ENCODE measurements at regions not wholly inside any gene's neighbourhood (a gene's known extent, or its start where the extent isn't known, plus 50 kb on each side); places are given as distances from the start of the nearest gene placed in this dataset.

GRCh38 chr5:72608297-72608696, 101.1 kb upstream of the ZNF366 start:
- no peaks in the 10 kb centered on the region for H3K4me1 Mint-ChIP-seq (ENCODE audit: low read depth, unreplicated experiment)
- H3K36me3 Mint-ChIP-seq (ENCODE audit: insufficient read depth, unreplicated experiment), result no peaks in the 10 kb centered on the region
- DNase-seq, result no peak
- peaks cover 17% of the 10 kb centered on the region for H3K27me3 Mint-ChIP-seq (ENCODE audit: unreplicated experiment)
- no peak for TF ChIP-seq CTCF (IDR thresholded peaks at IDR 0.05; ENCODE audit: unreplicated experiment)
- H3K9me3 Mint-ChIP-seq (ENCODE audit: low read depth, unreplicated experiment), result no peaks in the 10 kb centered on the region
- no TSS peak for BruUV-seq (replicated peaks)
- H3K4me3 Mint-ChIP-seq (ENCODE audit: low read depth, unreplicated experiment), result no peak overlapping the region
- CTCF ChIA-PET, result no interaction called here
- intact Hi-C loops (cut with micrococcal nuclease; ENCODE audit: unreplicated experiment), result no loop called here
- H3K27ac Mint-ChIP-seq (ENCODE audit: unreplicated experiment), result no peak overlapping the region

GRCh38 chr5:72607381-72607780, 100.2 kb upstream of the ZNF366 start:
- DNase-seq, result no peak
- no peaks in the 10 kb centered on the region for H3K4me1 Mint-ChIP-seq (ENCODE audit: low read depth, unreplicated experiment)
- no peaks in the 10 kb centered on the region for H3K9me3 Mint-ChIP-seq (ENCODE audit: low read depth, unreplicated experiment)
- TF ChIP-seq CTCF (IDR thresholded peaks at IDR 0.05; ENCODE audit: unreplicated experiment), result no peak
- intact Hi-C loops (cut with micrococcal nuclease; ENCODE audit: unreplicated experiment), result no loop called here
- no peak overlapping the region for H3K27ac Mint-ChIP-seq (ENCODE audit: unreplicated experiment)
- no TSS peak for BruUV-seq (replicated peaks)
- H3K4me3 Mint-ChIP-seq (ENCODE audit: low read depth, unreplicated experiment), result no peak overlapping the region
- CTCF ChIA-PET, result no interaction called here
- H3K36me3 Mint-ChIP-seq (ENCODE audit: insufficient read depth, unreplicated experiment), result no peaks in the 10 kb centered on the region
- H3K27me3 Mint-ChIP-seq (ENCODE audit: unreplicated experiment), result peaks cover 17% of the 10 kb centered on the region

GRCh38 chr5:72606525-72606924, 99.3 kb upstream of the ZNF366 start:
- no TSS peak for BruUV-seq (replicated peaks)

GRCh38 chr5:72605632-72606031, 98.4 kb upstream of the ZNF366 start:
- no peak for TF ChIP-seq CTCF (IDR thresholded peaks at IDR 0.05; ENCODE audit: unreplicated experiment)
- Mint-ChIP-seq H3K4me1 (ENCODE audit: low read depth, unreplicated experiment) (no peaks in the 10 kb centered on the region), H3K4me3 (ENCODE audit: low read depth, unreplicated experiment) (no peak overlapping the region), H3K27ac (ENCODE audit: unreplicated experiment) (no peak overlapping the region), H3K27me3 (ENCODE audit: unreplicated experiment) (peaks cover 8% of the 10 kb centered on the region), H3K36me3 (ENCODE audit: insufficient read depth, unreplicated experiment) (no peaks in the 10 kb centered on the region), H3K9me3 (ENCODE audit: low read depth, unreplicated experiment) (no peaks in the 10 kb centered on the region)
- no TSS peak for BruUV-seq (replicated peaks)
- CTCF ChIA-PET, result no interaction called here
- no peak for DNase-seq
- intact Hi-C loops (cut with micrococcal nuclease; ENCODE audit: unreplicated experiment), result no loop called here

More at GRCh38 chr5:72606525-72606924, 99.3 kb upstream of the ZNF366 start:
- CTCF ChIA-PET, result no interaction called here
- no peak for TF ChIP-seq CTCF (IDR thresholded peaks at IDR 0.05; ENCODE audit: unreplicated experiment)
- intact Hi-C loops (cut with micrococcal nuclease; ENCODE audit: unreplicated experiment), result no loop called here
- Mint-ChIP-seq H3K4me1 (ENCODE audit: low read depth, unreplicated experiment) (no peaks in the 10 kb centered on the region), H3K4me3 (ENCODE audit: low read depth, unreplicated experiment) (no peak overlapping the region), H3K9me3 (ENCODE audit: low read depth, unreplicated experiment) (no peaks in the 10 kb centered on the region), H3K27ac (ENCODE audit: unreplicated experiment) (no peak overlapping the region), H3K27me3 (ENCODE audit: unreplicated experiment) (peaks cover 17% of the 10 kb centered on the region), H3K36me3 (ENCODE audit: insufficient read depth, unreplicated experiment) (no peaks in the 10 kb centered on the region)
- no peak for DNase-seq

GRCh38 chr5:72604798-72605154, 97.6 kb upstream of the ZNF366 start:
- CTCF ChIA-PET, result no interaction called here
- intact Hi-C loops (cut with micrococcal nuclease; ENCODE audit: unreplicated experiment), result no loop called here

More at GRCh38 chr5:72604798-72605154, 97.6 kb upstream of the ZNF366 start:
- Mint-ChIP-seq H3K4me3 (ENCODE audit: low read depth, unreplicated experiment) (no peak overlapping the region), H3K36me3 (ENCODE audit: insufficient read depth, unreplicated experiment) (no peaks in the 10 kb centered on the region), H3K27me3 (ENCODE audit: unreplicated experiment) (no peaks in the 10 kb centered on the region), H3K4me1 (ENCODE audit: low read depth, unreplicated experiment) (no peaks in the 10 kb centered on the region), H3K27ac (ENCODE audit: unreplicated experiment) (no peak overlapping the region), H3K9me3 (ENCODE audit: low read depth, unreplicated experiment) (no peaks in the 10 kb centered on the region)
- DNase-seq, result no peak
- BruUV-seq (replicated peaks), result no TSS peak
- TF ChIP-seq CTCF (IDR thresholded peaks at IDR 0.05; ENCODE audit: unreplicated experiment), result no peak
